ENCODE measurements at regions not wholly inside any gene's neighbourhood (a gene's known extent, or its start where the extent isn't known, plus 50 kb on each side); places are given as distances from the start of the nearest gene placed in this dataset.

DNA sequence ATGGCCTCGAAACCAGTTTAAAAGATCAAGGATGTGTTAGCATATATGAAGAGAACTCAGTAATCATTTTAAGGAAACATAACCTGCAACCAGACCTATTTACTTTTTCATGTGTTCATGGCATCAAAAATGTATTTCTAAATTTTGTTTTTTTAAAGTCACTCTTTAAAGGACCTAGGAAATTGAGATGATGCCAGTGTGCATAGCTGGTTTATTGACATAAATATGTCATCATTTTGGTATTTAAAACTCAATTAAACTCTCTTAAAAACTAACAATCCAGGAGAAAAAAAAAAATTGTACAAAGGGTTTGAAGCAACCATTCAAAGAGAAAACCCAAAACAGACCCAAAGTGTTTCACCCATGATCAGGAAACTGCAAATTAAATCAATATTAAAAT is 198.9 kb upstream of the RND3 start:
- TF ChIP-seq REST (IDR thresholded peaks at IDR 0.05; ENCODE audit: insufficient read depth in 1 of 2, low read depth in 2 of 2, low read length in 1 of 2) (no peak), CTCF (IDR thresholded peaks at IDR 0.05) (no peak)
